ENCODE measurements at regions not wholly inside any gene's neighbourhood (a gene's known extent, or its start where the extent isn't known, plus 50 kb on each side); places are given as distances from the start of the nearest gene placed in this dataset.

- TF ChIP-seq GATA3 (IDR thresholded peaks at IDR 0.05; ENCODE audit: low read depth, low read length): no peak
- no peak for TF ChIP-seq GATA2 (IDR thresholded peaks at IDR 0.05; ENCODE audit: low read depth, low read length)
Measured at GRCh38 chr14:25436288-25436875, 386.4 kb upstream of the STXBP6 start.

DNA sequence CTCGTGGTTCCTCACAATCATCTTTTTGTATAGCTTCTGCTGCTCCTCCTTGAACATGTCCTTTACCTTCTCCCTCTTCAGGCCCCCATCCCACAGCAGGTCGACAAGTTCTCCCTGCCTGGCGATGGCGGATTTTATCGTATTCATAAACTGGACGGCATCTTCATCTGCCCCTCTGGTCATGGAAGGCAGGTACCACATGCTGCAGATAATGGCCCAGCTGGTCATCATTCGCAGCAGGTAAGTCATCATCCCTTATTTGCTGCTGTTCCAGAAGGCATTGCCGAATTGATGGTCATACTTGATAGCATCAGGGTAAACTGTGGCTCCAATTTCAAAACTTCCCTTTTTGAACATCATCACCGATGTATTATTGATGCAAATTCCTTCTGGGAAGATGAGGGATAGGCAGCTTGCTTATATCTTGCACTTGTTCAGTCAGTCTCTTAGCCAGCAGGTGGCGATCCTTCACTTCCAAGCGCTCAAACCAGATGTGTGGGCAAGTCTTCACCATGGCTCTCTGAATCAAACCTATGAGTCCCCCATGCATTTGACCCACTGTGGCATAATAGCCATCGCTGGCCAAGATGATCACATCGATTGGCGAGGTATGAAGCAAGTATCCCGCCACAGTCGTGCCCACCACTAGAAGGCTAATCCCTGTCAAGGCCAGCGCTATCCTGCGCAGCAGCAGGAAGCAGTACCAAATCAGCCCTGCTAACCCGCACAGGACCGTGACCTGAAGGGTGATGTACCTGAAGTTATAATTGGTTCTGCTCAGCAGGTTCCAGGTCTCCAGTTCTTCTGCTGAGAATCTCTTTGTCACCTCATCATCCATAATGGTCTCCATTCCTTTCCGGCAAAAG, 381.5 kb upstream of the STXBP6 start:
- TF ChIP-seq GATA3 (IDR thresholded peaks at IDR 0.05; ENCODE audit: low read depth, low read length) (no peak), GATA2 (IDR thresholded peaks at IDR 0.05; ENCODE audit: low read depth, low read length) (no peak)

DNA sequence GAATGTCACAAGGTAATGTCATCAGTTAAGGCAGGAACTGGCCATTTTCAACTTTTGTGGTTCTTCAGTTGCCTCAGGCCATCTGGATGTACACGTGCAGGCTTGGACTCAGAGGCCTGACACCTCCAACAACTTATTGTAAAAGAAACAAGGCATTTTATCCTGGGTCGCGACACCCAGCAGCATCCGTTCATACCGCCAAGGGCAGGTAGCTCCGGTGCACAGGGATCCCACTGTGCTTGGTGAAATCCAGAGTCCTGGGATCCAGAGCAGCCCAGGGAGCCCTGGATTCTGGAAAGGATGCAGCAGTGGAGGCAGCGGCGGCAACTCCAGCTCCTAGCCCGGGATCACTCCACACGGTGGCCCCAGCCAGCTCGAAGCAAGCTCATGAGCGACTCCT, 380.9 kb upstream of the STXBP6 start:
- TF ChIP-seq GATA3 (IDR thresholded peaks at IDR 0.05; ENCODE audit: low read depth, low read length) (no peak), GATA2 (IDR thresholded peaks at IDR 0.05; ENCODE audit: low read depth, low read length) (no peak)

GRCh38 chr14:25412998-25413397, 363.1 kb upstream of the STXBP6 start:
- TF ChIP-seq GATA2 (IDR thresholded peaks at IDR 0.05; ENCODE audit: low read depth, low read length): no peak
- no peak for TF ChIP-seq GATA3 (IDR thresholded peaks at IDR 0.05; ENCODE audit: low read depth, low read length)

DNA sequence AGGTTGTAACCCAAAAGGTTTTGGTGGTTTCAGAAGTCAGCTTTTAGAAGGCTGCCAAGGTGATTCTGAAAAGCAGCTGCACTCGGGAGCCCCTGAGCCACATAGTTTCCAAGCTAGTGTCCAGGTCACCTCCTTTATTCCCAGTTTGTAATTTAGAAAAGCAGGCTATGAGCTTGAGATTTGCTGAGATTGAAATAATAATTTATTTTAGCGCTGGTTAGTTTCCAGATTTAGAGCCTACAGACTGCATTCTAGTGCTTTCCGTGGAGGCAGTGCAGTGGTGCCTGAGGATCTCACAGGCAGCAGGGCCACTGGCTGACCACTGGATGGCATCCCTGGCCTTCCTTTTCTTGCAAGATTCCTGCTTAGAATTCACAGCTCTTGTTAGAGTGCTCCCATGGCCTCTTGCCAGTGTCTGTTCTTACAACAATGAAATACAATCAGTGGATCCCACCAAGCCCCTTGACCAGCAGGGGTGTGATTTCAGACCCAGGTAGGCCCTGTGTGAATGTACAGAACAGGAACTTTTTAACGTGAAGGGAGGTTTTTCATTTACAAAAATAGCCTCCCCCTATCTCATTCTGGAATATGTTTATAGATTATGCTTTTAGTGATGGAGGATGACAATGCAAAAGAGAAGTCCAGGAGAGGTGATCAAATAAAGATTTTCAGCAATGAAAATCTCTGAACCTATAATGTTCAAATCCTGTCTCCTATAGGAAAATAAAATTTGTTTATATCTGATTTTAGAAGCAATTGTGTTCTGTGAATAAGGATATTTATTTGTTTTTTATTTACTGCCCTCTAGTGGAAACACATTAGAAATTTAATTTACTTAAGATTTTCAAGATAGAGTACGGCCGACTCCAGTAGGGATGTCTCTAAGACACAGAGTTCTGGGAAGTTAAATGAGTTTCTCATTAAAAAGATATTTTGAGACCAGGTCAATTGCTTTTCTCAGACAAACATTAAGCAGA, 362.1 kb upstream of the STXBP6 start:
- no peak for TF ChIP-seq GATA3 (IDR thresholded peaks at IDR 0.05; ENCODE audit: low read depth, low read length)
- TF ChIP-seq GATA2 (IDR thresholded peaks at IDR 0.05; ENCODE audit: low read depth, low read length): no peak

DNA sequence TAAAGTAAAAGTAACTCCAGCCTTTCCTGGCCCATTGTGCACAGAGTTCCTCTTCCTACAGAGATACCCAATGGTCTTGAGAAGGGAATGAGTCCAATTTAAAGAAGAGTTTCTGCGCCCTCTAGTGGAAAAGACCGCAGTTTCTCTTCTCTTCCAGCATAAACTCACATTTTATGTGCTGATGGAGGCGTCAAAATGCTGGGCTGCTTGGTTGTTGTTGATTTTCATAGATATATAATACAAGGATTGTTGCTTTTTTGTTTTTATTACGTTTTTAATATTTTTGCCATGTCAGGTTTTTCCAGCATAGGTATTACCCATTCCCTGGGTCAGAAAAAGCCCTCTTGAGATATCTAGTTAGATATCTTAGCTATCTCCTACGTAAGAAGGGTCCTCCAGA, 356.9 kb upstream of the STXBP6 start:
- TF ChIP-seq GATA3 (IDR thresholded peaks at IDR 0.05; ENCODE audit: low read depth, low read length) (no peak), GATA2 (IDR thresholded peaks at IDR 0.05; ENCODE audit: low read depth, low read length) (no peak)

DNA sequence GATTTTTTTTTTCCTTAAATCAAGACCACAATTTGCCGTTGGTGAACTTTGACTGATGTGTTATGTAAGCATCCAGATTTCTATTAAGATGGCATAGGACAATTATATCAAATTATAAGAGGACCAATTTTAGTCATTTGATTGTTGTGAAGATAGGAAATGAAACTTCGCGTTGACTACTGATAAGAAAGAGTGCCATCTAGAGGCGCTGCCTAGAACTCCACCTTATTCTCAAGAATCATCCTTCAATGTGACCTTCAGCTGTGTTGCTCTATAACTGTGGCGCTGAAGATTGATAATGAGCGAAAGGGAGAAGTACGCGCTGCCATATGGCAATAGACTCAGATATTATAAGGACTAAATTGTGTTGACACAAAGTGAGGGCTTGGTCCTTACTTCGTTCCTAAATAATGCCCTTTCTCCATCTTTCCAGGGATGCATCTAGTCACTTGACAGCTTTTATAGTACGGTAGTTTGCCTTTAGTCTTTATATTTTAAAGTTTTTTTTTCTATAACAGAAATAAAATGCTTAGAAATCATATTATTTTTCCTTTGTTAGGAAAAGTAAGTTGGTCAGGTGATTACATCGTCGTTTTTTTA, 350.8 kb upstream of the STXBP6 start:
- TF ChIP-seq GATA2 (IDR thresholded peaks at IDR 0.05; ENCODE audit: low read depth, low read length) (peak; percentile 42; the same call in 1 of the 2 replicates), GATA3 (IDR thresholded peaks at IDR 0.05; ENCODE audit: low read depth, low read length) (peak; percentile 50; the same call in 1 of the 2 replicates)

GRCh38 chr14:25396128-25396527, 346.2 kb upstream of the STXBP6 start:
- no peak for TF ChIP-seq GATA3 (IDR thresholded peaks at IDR 0.05; ENCODE audit: low read depth, low read length)
- no peak for TF ChIP-seq GATA2 (IDR thresholded peaks at IDR 0.05; ENCODE audit: low read depth, low read length)

DNA sequence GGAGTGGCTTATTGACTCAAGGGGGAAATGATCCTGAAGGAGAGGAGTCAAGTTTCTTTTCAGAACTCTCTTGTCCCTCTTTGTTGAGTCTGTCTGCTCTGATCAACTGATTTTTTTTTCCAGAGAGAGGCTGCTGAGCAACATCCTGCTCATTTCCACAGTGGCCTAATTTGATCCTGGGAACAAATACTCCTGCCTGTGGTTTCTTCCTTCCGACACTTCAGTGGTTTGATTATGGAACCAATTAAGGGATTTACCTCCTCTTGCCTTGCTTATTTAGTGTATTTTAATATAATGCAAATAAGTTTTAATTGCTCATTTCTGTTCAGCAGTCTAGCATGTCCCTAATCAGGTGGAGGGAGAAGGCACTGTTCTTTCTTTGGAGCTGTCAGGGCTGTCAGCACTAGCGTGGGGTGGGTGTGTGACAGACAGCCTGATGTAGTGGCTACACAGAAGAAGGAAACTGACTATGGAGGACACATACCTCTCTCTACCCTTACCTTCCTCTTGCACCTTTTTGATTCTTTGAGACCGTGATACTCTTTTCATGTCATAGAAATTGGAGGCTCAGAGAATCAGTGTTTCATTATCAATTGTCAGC, 344.9 kb upstream of the STXBP6 start:
- TF ChIP-seq GATA3 (IDR thresholded peaks at IDR 0.05; ENCODE audit: low read depth, low read length) (no peak), GATA2 (IDR thresholded peaks at IDR 0.05; ENCODE audit: low read depth, low read length) (no peak)

- no peak for TF ChIP-seq GATA2 (IDR thresholded peaks at IDR 0.05; ENCODE audit: low read depth, low read length)
- TF ChIP-seq GATA3 (IDR thresholded peaks at IDR 0.05; ENCODE audit: low read depth, low read length): no peak
Measured at GRCh38 chr14:25394356-25394755, 344.4 kb upstream of the STXBP6 start.

- TF ChIP-seq GATA2 (IDR thresholded peaks at IDR 0.05; ENCODE audit: low read depth, low read length) (no peak), GATA3 (IDR thresholded peaks at IDR 0.05; ENCODE audit: low read depth, low read length) (no peak)
Measured at GRCh38 chr14:25389948-25390347, 340.0 kb upstream of the STXBP6 start.

DNA sequence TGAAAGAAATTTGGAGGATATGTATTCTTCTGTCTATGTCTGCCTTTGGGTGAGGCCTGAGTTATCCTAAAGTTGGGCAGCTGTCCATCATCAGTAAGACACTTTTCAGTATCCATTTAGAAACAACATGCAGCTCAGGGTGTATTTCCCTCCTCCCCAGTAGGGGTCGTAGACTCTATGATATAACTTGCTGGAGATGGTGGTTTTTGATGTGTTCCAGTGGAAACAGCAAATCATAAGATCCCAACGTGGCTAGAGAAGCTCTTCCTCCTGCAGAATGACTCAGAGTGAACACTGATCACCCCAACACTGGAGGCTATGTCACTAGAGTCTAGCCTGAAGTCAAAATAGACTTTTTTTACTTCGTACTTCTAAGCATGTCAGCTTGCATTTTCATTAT, 331.6 kb upstream of the STXBP6 start:
- TF ChIP-seq GATA2 (IDR thresholded peaks at IDR 0.05; ENCODE audit: low read depth, low read length): no peak
- TF ChIP-seq GATA3 (IDR thresholded peaks at IDR 0.05; ENCODE audit: low read depth, low read length): no peak

GRCh38 chr14:25375639-25376038, 325.7 kb upstream of the STXBP6 start:
- TF ChIP-seq GATA2 (IDR thresholded peaks at IDR 0.05; ENCODE audit: low read depth, low read length): no peak
- TF ChIP-seq GATA3 (IDR thresholded peaks at IDR 0.05; ENCODE audit: low read depth, low read length): no peak
